H9 (cell line): ENCODE measurements at regions not wholly inside any gene's neighbourhood (a gene's known extent, or its start where the extent isn't known, plus 50 kb on each side); places are given as distances from the start of the nearest gene placed in this dataset.
A peak's percentile ranks its signal among the peaks of the same experiment; 100 is the strongest.

Experiments
- DNase-seq: peaks from one replicate; pipeline ENCODE4 v3.0.0-alpha.2; 2017
- H2AFZ ChIP-seq: one replicate; pipeline ENCODE4 v1.6.1; 2013; ENCODE audit warnings: mild to moderate bottlenecking, low read length, control low read depth, moderate library complexity
- H2AK5ac ChIP-seq: 2 replicates; pipeline ENCODE4 v1.6.1; 2013; ENCODE audit warnings: low read length, control low read depth, mixed read lengths; ENCODE audit not compliant: insufficient read length
- H2BK120ac ChIP-seq: one replicate; pipeline ENCODE4 v1.6.1; 2013; ENCODE audit warnings: low read depth, mild to moderate bottlenecking, low read length, control low read depth, inconsistent platforms; ENCODE audit not compliant: poor library complexity, severe bottlenecking
- H2BK12ac ChIP-seq: 2 replicates; pipeline ENCODE4 v1.6.1; 2013; ENCODE audit warnings: low read length, control low read depth, mixed read lengths, low read depth; ENCODE audit not compliant: insufficient read length
- H2BK15ac ChIP-seq: 2 replicates; pipeline ENCODE4 v1.6.1; 2013; ENCODE audit warnings: low read depth, low read length, control low read depth
- H2BK20ac ChIP-seq: one replicate; pipeline ENCODE4 v1.6.1; 2013; ENCODE audit warnings: low read depth, mild to moderate bottlenecking, low read length, control low read depth, inconsistent platforms; ENCODE audit not compliant: poor library complexity, severe bottlenecking
- H2BK5ac ChIP-seq: 2 replicates; pipeline ENCODE4 v1.6.1; 2013; ENCODE audit warnings: low read length, control low read depth, mixed read lengths; ENCODE audit not compliant: insufficient read length
- H3K14ac ChIP-seq: 2 replicates; pipeline ENCODE4 v1.6.1; 2013; ENCODE audit warnings: low read length, control low read depth; ENCODE audit not compliant: insufficient read depth
- H3K18ac ChIP-seq: 2 replicates; pipeline ENCODE4 v1.6.1; 2013; ENCODE audit warnings: low read depth, mild to moderate bottlenecking, mixed read lengths, low read length, control low read depth; ENCODE audit not compliant: insufficient read length
- H3K23ac ChIP-seq: 2 replicates; pipeline ENCODE4 v1.6.1; 2013; ENCODE audit warnings: low read length, control low read depth, mixed read lengths, low read depth; ENCODE audit not compliant: insufficient read length
- H3K23me2 ChIP-seq: 2 replicates; pipeline ENCODE4 v1.6.1; 2013; ENCODE audit warnings: low read depth, mild to moderate bottlenecking, mixed read lengths, low read length, control low read depth; ENCODE audit not compliant: insufficient read length, poor library complexity, severe bottlenecking
- H3K27ac ChIP-seq: 2 replicates; pipeline ENCODE4 v1.5.1; 2013; ENCODE audit warnings: low read length, control low read depth, mixed read lengths, low read depth; ENCODE audit not compliant: insufficient read length
- H3K27me3 ChIP-seq: 2 replicates; pipeline ENCODE4 v1.6.1; 2013; ENCODE audit warnings: low read length, control low read depth, inconsistent platforms; ENCODE audit not compliant: insufficient read depth
- H3K4ac ChIP-seq: 2 replicates; pipeline ENCODE4 v1.6.1; 2013; ENCODE audit warnings: low read depth, mild to moderate bottlenecking, control low read depth, inconsistent platforms, low read length, moderate library complexity
- H3K4me1 ChIP-seq: 2 replicates; pipeline ENCODE4 v1.6.1; 2013; ENCODE audit warnings: low read length, control low read depth, inconsistent platforms; ENCODE audit not compliant: insufficient read depth
- H3K4me2 ChIP-seq: 2 replicates; pipeline ENCODE4 v1.6.1; 2013; ENCODE audit warnings: low read length, control low read depth, mixed read lengths; ENCODE audit not compliant: insufficient read length, insufficient read depth
- H3K56ac ChIP-seq: 2 replicates; pipeline ENCODE4 v1.6.1; 2013; ENCODE audit warnings: low read depth, mild to moderate bottlenecking, mixed read lengths, low read length, control low read depth; ENCODE audit not compliant: insufficient read length
- H3K79me1 ChIP-seq: 2 replicates; pipeline ENCODE4 v1.6.1; 2013; ENCODE audit warnings: low read depth, mild to moderate bottlenecking, moderate library complexity, low read length, control low read depth, inconsistent platforms; ENCODE audit not compliant: insufficient read depth, poor library complexity, severe bottlenecking
- H3K79me2 ChIP-seq: 2 replicates; pipeline ENCODE4 v1.6.1; 2013; ENCODE audit warnings: low read length, control low read depth, inconsistent platforms; ENCODE audit not compliant: insufficient read depth
- H3K9ac ChIP-seq: 2 replicates; pipeline ENCODE4 v1.6.1; 2013; ENCODE audit warnings: low read length, control low read depth, mixed read lengths; ENCODE audit not compliant: insufficient read length; ENCODE audit errors: extremely low read depth
- H3K9me3 ChIP-seq: one replicate; pipeline ENCODE4 v1.6.1; 2013; ENCODE audit warnings: low read depth, low read length, inconsistent platforms; ENCODE audit not compliant: control insufficient read depth
- H3T11ph ChIP-seq: one replicate; pipeline ENCODE4 v1.6.1; 2013; ENCODE audit warnings: mild to moderate bottlenecking, low read length, control low read depth, inconsistent platforms
- H4K20me1 ChIP-seq: one replicate; pipeline ENCODE4 v1.6.1; 2013; ENCODE audit not compliant: control insufficient read depth, insufficient read length, insufficient read depth
- H4K5ac ChIP-seq: 2 replicates; pipeline ENCODE4 v1.6.1; 2013; ENCODE audit warnings: low read depth, mild to moderate bottlenecking, mixed read lengths, low read length, control low read depth; ENCODE audit not compliant: insufficient read length
- H4K8ac ChIP-seq: replicated peaks from 2 replicates; pipeline ENCODE4 v1.6.1; 2013; ENCODE audit warnings: low read length, control low read depth, mixed read lengths, low read depth; ENCODE audit not compliant: insufficient read length
- H4K91ac ChIP-seq: 2 replicates; pipeline ENCODE4 v1.6.1; 2013; ENCODE audit warnings: low read depth, mild to moderate bottlenecking, moderate library complexity, mixed read lengths, low read length, control low read depth; ENCODE audit not compliant: insufficient read length
- H3K27ac Mint-ChIP-seq, 3 experiments: 2 replicates in 2 of 3; 3 replicates in 1 of 3; pipeline ENCODE4 v1.8.0; 2020 to 2021; ENCODE audit warnings: mixed read lengths in 3 of 3, mild to moderate bottlenecking in 1 of 3, moderate library complexity in 1 of 3
- H3K27me3 Mint-ChIP-seq: 2 replicates; pipeline ENCODE4 v1.8.0; 2021; ENCODE audit warnings: low read depth, mild to moderate bottlenecking, moderate library complexity, mixed read lengths
- H3K36me3 Mint-ChIP-seq, 3 experiments: 2 replicates in 2 of 3; 3 replicates in 1 of 3; pipeline ENCODE4 v1.8.0; 2020 to 2021; ENCODE audit warnings: low read depth in 3 of 3, mixed read lengths in 3 of 3; ENCODE audit not compliant: insufficient read depth in 1 of 3
- H3K4me1 Mint-ChIP-seq, 2 experiments: 2 replicates each; pipeline ENCODE4 v1.8.0; 2020; ENCODE audit warnings: mixed read lengths in 2 of 2
- H3K4me3 Mint-ChIP-seq, 2 experiments: 2 replicates in 1 of 2; 3 replicates in 1 of 2; pipeline ENCODE4 v1.8.0; 2020 to 2021; ENCODE audit warnings: mild to moderate bottlenecking in 2 of 2, mixed read lengths in 2 of 2, moderate library complexity in 1 of 2
- H3K9me3 Mint-ChIP-seq, 2 experiments: 2 replicates in 1 of 2; 3 replicates in 1 of 2; pipeline ENCODE4 v1.8.0; 2020; ENCODE audit warnings: mild to moderate bottlenecking in 2 of 2, mixed read lengths in 2 of 2, moderate library complexity in 1 of 2
- CTCF ChIP-seq: fragments of 200-600 bp; sonication (generic); conservative IDR thresholded peaks from 3 replicates; pipeline ENCODE4 v1.8.0; 2021; ENCODE audit warnings: antibody characterized with exemption, mild to moderate bottlenecking

- no peak overlapping the region for H3K9ac ChIP-seq
- no peak overlapping the region for H3K56ac ChIP-seq
- no peak overlapping the region for H3K18ac ChIP-seq
- H3K27me3 Mint-ChIP-seq: no peaks in the 10 kb centered on the region
- no peak overlapping the region for H4K91ac ChIP-seq
- no peak overlapping the region; a peak in 1 of 5 replicates for H3K4me3 Mint-ChIP-seq
- no peaks in the 10 kb centered on the region; the same call in 1 of the 2 replicates for H3K4me1 ChIP-seq
- H3K79me1 ChIP-seq: no peaks in the 10 kb centered on the region
- TF ChIP-seq CTCF: 0 out of 3 replicates have a peak, but pooled peaks have one; percentile 1
- H3K27ac ChIP-seq: no peak overlapping the region
- no peak overlapping the region for H2BK120ac ChIP-seq
- H2AK5ac ChIP-seq: no peak overlapping the region
- H2BK20ac ChIP-seq: no peak overlapping the region
- peaks cover 0 to 2% (median 0%) of the 10 kb centered on the region in 3 experiments; a peak in 3 of 7 replicates for H3K36me3 Mint-ChIP-seq
- H3K23ac ChIP-seq: no peak overlapping the region
- H3K23me2 ChIP-seq: no peaks in the 10 kb centered on the region
- DNase-seq: no peak
- H4K5ac ChIP-seq: no peak overlapping the region
- H4K20me1 ChIP-seq: no peaks in the 10 kb centered on the region
- no peak overlapping the region for H2AFZ ChIP-seq
- H2BK5ac ChIP-seq: no peak overlapping the region
- H3K4ac ChIP-seq: no peak overlapping the region
- H3K27me3 ChIP-seq: no peaks in the 10 kb centered on the region
- peaks cover 25% of the 10 kb centered on the region in 2 experiments for H3K4me1 Mint-ChIP-seq
- no peak overlapping the region for H2BK15ac ChIP-seq
- H4K8ac ChIP-seq: no peak overlapping the region
- H3K79me2 ChIP-seq: no peaks in the 10 kb centered on the region
- H3K4me2 ChIP-seq: no peak overlapping the region
- H3K14ac ChIP-seq: no peak overlapping the region
- peaks cover 0 to 6% of the 10 kb centered on the region in 2 experiments; a peak in 2 of 5 replicates for H3K9me3 Mint-ChIP-seq
- H2BK12ac ChIP-seq: no peak overlapping the region
- no peak overlapping the region for H3T11ph ChIP-seq
- 0 out of 7 replicates have a peak overlapping the region, but pooled peaks of 1 of the 3 experiments have one; percentile 14 for H3K27ac Mint-ChIP-seq
- H3K9me3 ChIP-seq: no peaks in the 10 kb centered on the region
These were observed 224.6 kb upstream of the GOT2 start for GRCh38 chr16:58958749-58959148.
